ENCODE measurements at regions not wholly inside any gene's neighbourhood (a gene's known extent, or its start where the extent isn't known, plus 50 kb on each side); places are given as distances from the start of the nearest gene placed in this dataset.

DNA sequence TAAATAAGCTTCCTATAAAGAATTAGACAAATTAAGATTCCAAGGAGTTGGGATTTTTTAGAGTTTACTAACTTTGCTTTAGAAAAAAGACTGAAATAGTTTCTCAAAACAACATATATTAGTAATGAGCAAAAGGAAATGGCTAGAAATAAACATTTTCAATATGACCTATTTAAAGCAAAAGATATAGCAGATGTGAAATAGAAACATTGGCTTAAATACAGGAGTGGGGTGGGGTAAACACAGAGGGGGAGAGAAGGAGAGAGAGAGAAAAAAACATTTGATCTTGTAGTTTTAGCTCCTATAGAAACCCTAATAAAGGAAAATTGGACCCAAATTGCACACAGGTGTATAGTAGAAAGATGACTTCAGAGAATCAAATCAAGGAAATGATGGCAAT is 794.5 kb downstream of the MED13L start:
- Histone ChIP-seq H3K9me1 (ENCODE audit: control insufficient read depth, insufficient read depth, low read length) (no peaks in the 10 kb centered on the region), H3K27me3 (ENCODE audit: control insufficient read depth in 2 of 2, insufficient read depth in 2 of 2, low read length in 2 of 2) (no peaks in the 10 kb centered on the region), H3K79me2 (ENCODE audit: control insufficient read depth, insufficient read depth, low read length) (no peaks in the 10 kb centered on the region), H2AFZ (ENCODE audit: low read depth, low read length) (no peak overlapping the region), H3K9me3 (replicated peaks; ENCODE audit: control insufficient read depth, insufficient read depth, low read depth, low read length) (no peaks in the 10 kb centered on the region), H3K4me3 (no peak overlapping the region), H3K27ac (ENCODE audit: extremely low read depth, low read depth, low read length) (no peak overlapping the region), H3K9ac (ENCODE audit: insufficient read depth in 1 of 2, low read depth in 2 of 2, low read length in 2 of 2) (no peak overlapping the region), H4K20me1 (replicated peaks; ENCODE audit: control insufficient read depth, insufficient read depth, low read length) (no peaks in the 10 kb centered on the region), H3K4me1 (replicated peaks in 1 of 2; ENCODE audit: control insufficient read depth in 2 of 2, insufficient read depth in 2 of 2, low read length in 2 of 2) (no peaks in the 10 kb centered on the region), H3K4me2 (ENCODE audit: insufficient read depth, low read length) (no peak overlapping the region), H3K36me3 (ENCODE audit: control insufficient read depth, insufficient read depth, low read length) (no peaks in the 10 kb centered on the region)
- no peak for TF ChIP-seq XRCC5 (IDR thresholded peaks at IDR 0.05; ENCODE audit: low read depth, low read length)
- ATAC-seq, result no peak
- CTCF ChIA-PET (ENCODE audit: low intra/inter-chr PET ratio), result no interaction called here
- no peak for DNase-seq (ENCODE audit: extremely low read depth in 1 of 4, low spot score in 3 of 4)
- BruUV-seq (replicated peaks), result no TSS peak
- POLR2A ChIA-PET, result interaction anchor here (0.6 kb wide), 1 partner anchor 234 kb away, joined by 4 read pairs; no protein-coding TSS in a partner anchor
- intact Hi-C loops (cut with micrococcal nuclease), result no loop called here
- no peak for FAIRE-seq
- in situ Hi-C loops (cut with MboI), result no loop called here

DNA sequence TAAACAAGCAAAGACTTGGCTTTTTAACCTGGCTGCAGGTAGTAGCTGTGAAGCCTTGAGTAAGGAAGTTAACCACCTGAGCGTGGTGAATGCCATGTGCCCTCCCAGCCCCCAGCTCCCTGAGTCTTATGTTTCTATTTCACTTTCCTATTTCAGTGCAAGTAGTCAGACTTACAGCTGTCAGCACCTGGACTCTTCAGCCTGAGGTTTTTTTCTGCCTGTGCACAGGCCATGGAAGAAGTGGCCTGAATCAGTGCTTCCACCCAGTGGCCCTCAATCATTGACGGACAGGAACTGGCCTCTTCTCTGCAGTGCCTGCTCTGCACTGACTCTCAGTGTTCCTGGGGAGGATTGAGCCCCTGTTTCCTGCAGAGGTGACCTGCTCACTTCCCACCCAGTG is 796.4 kb downstream of the MED13L start:
- BruUV-seq (replicated peaks), result no TSS peak
- in situ Hi-C loops (cut with MboI) (no loop called here), intact Hi-C loops (cut with micrococcal nuclease) (no loop called here)
- Histone ChIP-seq H3K9me3 (replicated peaks; ENCODE audit: control insufficient read depth, insufficient read depth, low read depth, low read length) (no peaks in the 10 kb centered on the region), H4K20me1 (replicated peaks; ENCODE audit: control insufficient read depth, insufficient read depth, low read length) (no peaks in the 10 kb centered on the region), H3K36me3 (ENCODE audit: control insufficient read depth, insufficient read depth, low read length) (no peaks in the 10 kb centered on the region), H3K79me2 (ENCODE audit: control insufficient read depth, insufficient read depth, low read length) (no peaks in the 10 kb centered on the region), H3K9me1 (ENCODE audit: control insufficient read depth, insufficient read depth, low read length) (no peaks in the 10 kb centered on the region), H3K4me1 (replicated peaks in 1 of 2; ENCODE audit: control insufficient read depth in 2 of 2, insufficient read depth in 2 of 2, low read length in 2 of 2) (no peaks in the 10 kb centered on the region), H3K27me3 (ENCODE audit: control insufficient read depth in 2 of 2, insufficient read depth in 2 of 2, low read length in 2 of 2) (no peaks in the 10 kb centered on the region), H3K27ac (ENCODE audit: extremely low read depth, low read depth, low read length) (no peak overlapping the region), H3K4me3 (no peak overlapping the region), H3K4me2 (ENCODE audit: insufficient read depth, low read length) (no peak overlapping the region), H3K9ac (ENCODE audit: insufficient read depth in 1 of 2, low read depth in 2 of 2, low read length in 2 of 2) (no peak overlapping the region), H2AFZ (ENCODE audit: low read depth, low read length) (no peak overlapping the region)
- ATAC-seq, result no peak
- FAIRE-seq, result no peak
- 0% methylated on average over 2 of the region's 2 CpGs for WGBS (ENCODE audit: insufficient coverage, low coverage, missing lambda C conversion rate)
- DNase-seq (ENCODE audit: extremely low read depth in 1 of 4, low spot score in 3 of 4), result no peak
- TF ChIP-seq, protein P1, sequence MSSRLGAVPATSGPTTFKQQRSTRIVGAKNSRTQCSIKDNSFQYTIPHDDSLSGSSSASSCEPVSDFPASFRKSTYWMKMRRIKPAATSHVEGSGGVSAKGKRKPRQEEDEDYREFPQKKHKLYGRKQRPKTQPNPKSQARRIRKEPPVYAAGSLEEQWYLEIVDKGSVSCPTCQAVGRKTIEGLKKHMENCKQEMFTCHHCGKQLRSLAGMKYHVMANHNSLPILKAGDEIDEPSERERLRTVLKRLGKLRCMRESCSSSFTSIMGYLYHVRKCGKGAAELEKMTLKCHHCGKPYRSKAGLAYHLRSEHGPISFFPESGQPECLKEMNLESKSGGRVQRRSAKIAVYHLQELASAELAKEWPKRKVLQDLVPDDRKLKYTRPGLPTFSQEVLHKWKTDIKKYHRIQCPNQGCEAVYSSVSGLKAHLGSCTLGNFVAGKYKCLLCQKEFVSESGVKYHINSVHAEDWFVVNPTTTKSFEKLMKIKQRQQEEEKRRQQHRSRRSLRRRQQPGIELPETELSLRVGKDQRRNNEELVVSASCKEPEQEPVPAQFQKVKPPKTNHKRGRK (tag; IDR thresholded peaks at IDR 0.05), result no peak
- TF ChIP-seq CC2D1A (IDR thresholded peaks at IDR 0.05) (no peak), ZSCAN29 (IDR thresholded peaks at IDR 0.05) (no peak), ZNF12 (CRISPR knock-in tag; IDR thresholded peaks at IDR 0.05) (no peak), ZNF282 (CRISPR knock-in tag; IDR thresholded peaks at IDR 0.05) (no peak), RBFOX2 (IDR thresholded peaks at IDR 0.05; ENCODE audit: low read depth, low read length) (no peak), CREB1 (IDR thresholded peaks at IDR 0.05) (no peak), CREB1 (CRISPR knock-in tag; IDR thresholded peaks at IDR 0.05) (no peak)
- CTCF ChIA-PET (ENCODE audit: low intra/inter-chr PET ratio), result no interaction called here
- POLR2A ChIA-PET, result no interaction called here

Data from K562 (cell line).